HEK293T (cell line): ENCODE measurements at regions not wholly inside any gene's neighbourhood (a gene's known extent, or its start where the extent isn't known, plus 50 kb on each side); places are given as distances from the start of the nearest gene placed in this dataset.

ENCODE experiments used
- CTCF ChIA-PET: fragments of 350-600 bp; formaldehyde crosslinking; extraction: SDS; loops from one replicate; lab custom pipeline; 2021; ENCODE audit warnings: antibody characterized with exemption, inconsistent platforms; lab: Yijun Ruan, JAX
- POLR2A ChIA-PET: fragments of 350-600 bp; formaldehyde crosslinking; extraction: SDS; loops from one replicate; lab custom pipeline; 2020; ENCODE audit warnings: antibody characterized with exemption, inconsistent platforms; lab: Yijun Ruan, JAX
- DNase-seq: peaks from one replicate; pipeline ENCODE4 v3.0.0; 2012; ENCODE audit warnings: mixed read lengths; ENCODE audit errors: extremely low spot score
- ARNT ChIP-seq: fragments of 450-650 bp; IDR thresholded peaks from 2 replicates; pipeline ENCODE4 v1.6.1; 2017; ENCODE audit warnings: mild to moderate bottlenecking
- BHLHE40 ChIP-seq: fragments of 450-650 bp; IDR thresholded peaks from 2 replicates; pipeline ENCODE4 v1.6.1; 2016; ENCODE audit warnings: mild to moderate bottlenecking, moderate library complexity, borderline replicate concordance
- CTBP1 ChIP-seq: fragments of 450-650 bp; IDR thresholded peaks from 2 replicates; pipeline ENCODE4 v1.6.1; 2016; ENCODE audit warnings: borderline replicate concordance
- ELF4 ChIP-seq: fragments of 450-650 bp; IDR thresholded peaks from 2 replicates; pipeline ENCODE4 v1.6.1; 2017; ENCODE audit warnings: antibody characterized with exemption
- FOXA1 ChIP-seq: fragments of 450-650 bp; IDR thresholded peaks from 2 replicates; pipeline ENCODE4 v1.6.1; 2016; ENCODE audit warnings: mild to moderate bottlenecking
- FOXK2 ChIP-seq: fragments of 450-650 bp; IDR thresholded peaks from 2 replicates; pipeline ENCODE4 v1.6.1; 2016; ENCODE audit warnings: mild to moderate bottlenecking
- FOXM1 ChIP-seq: fragments of 450-650 bp; IDR thresholded peaks from 2 replicates; pipeline ENCODE4 v1.6.1; 2017; ENCODE audit warnings: mild to moderate bottlenecking, borderline replicate concordance
- HDGF ChIP-seq: fragments of 450-650 bp; IDR thresholded peaks from 2 replicates; pipeline ENCODE4 v1.6.1; 2017; ENCODE audit warnings: antibody characterized with exemption, borderline replicate concordance
- L3MBTL2 ChIP-seq: fragments of 450-650 bp; conservative IDR thresholded peaks from 2 replicates; pipeline ENCODE4 v1.6.1; 2016; ENCODE audit warnings: mild to moderate bottlenecking
- LEF1 ChIP-seq: fragments of 450-650 bp; IDR thresholded peaks from 2 replicates; pipeline ENCODE4 v1.6.1; 2017; ENCODE audit warnings: mild to moderate bottlenecking, borderline replicate concordance
- NFRKB ChIP-seq: fragments of 450-650 bp; IDR thresholded peaks from 2 replicates; pipeline ENCODE4 v1.6.1; 2016; ENCODE audit warnings: mild to moderate bottlenecking, moderate library complexity
- PKNOX1 ChIP-seq: fragments of 450-650 bp; IDR thresholded peaks from 2 replicates; pipeline ENCODE4 v1.6.1; 2016
- SP1 ChIP-seq: fragments of 450-650 bp; IDR thresholded peaks from 2 replicates; pipeline ENCODE4 v1.6.1; 2017
- SUZ12 ChIP-seq: fragments of 450-650 bp; IDR thresholded peaks from 2 replicates; pipeline ENCODE4 v1.6.1; 2016; ENCODE audit warnings: mild to moderate bottlenecking
- TARDBP ChIP-seq: fragments of 450-650 bp; IDR thresholded peaks from 2 replicates; pipeline ENCODE4 v1.6.1; 2016
- ZNF384 ChIP-seq: fragments of 450-650 bp; IDR thresholded peaks from 2 replicates; pipeline ENCODE4 v1.6.1; 2016

- POLR2A ChIA-PET, result no interaction called here
- CTCF ChIA-PET, result interaction anchor here (0.5 kb wide), 1 partner anchor 28 kb away, joined by 3 read pairs; no protein-coding TSS in a partner anchor
- DNase-seq, result no peak
- no peak for TF ChIP-seq ARNT
- no peak for TF ChIP-seq SP1
- TF ChIP-seq ZNF384, result no peak
- TF ChIP-seq HDGF, result no peak
- no peak for TF ChIP-seq CTBP1
- no peak for TF ChIP-seq L3MBTL2
- no peak for TF ChIP-seq NFRKB
- TF ChIP-seq FOXM1, result no peak
- TF ChIP-seq BHLHE40, result no peak
- no peak for TF ChIP-seq LEF1
- no peak for TF ChIP-seq SUZ12
- TF ChIP-seq TARDBP, result no peak
- TF ChIP-seq FOXA1, result no peak
- no peak for TF ChIP-seq FOXK2
Observed at GRCh38 chr2:56001947-56002346, 78.4 kb upstream of the EFEMP1 start.

- DNase-seq, result no peak
Observed at GRCh38 chr2:56008661-56009431, 85.3 kb upstream of the EFEMP1 start.

GRCh38 chr2:56009758-56010458 lies 86.3 kb upstream of the EFEMP1 start:
- POLR2A ChIA-PET, result no interaction called here
- no peak for TF ChIP-seq PKNOX1
- no peak for TF ChIP-seq CTBP1
- TF ChIP-seq ARNT, result no peak
- TF ChIP-seq BHLHE40, result no peak
- TF ChIP-seq HDGF, result no peak
- no peak for TF ChIP-seq ELF4
- no peak for TF ChIP-seq TARDBP
- DNase-seq, result no peak
- CTCF ChIA-PET, result interaction anchor here (0.7 to 1.0 kb wide), 2 partner anchors 292 to 300 kb away, joined by 3 to 4 read pairs; no protein-coding TSS in a partner anchor

More at GRCh38 chr2:56008661-56009431, 85.3 kb upstream of the EFEMP1 start:
- ChIA-PET CTCF (interaction anchor here (0.7 kb wide), 1 partner anchor 237 kb away, joined by 3 read pairs; no protein-coding TSS in a partner anchor), POLR2A (no interaction called here)
- no peak for TF ChIP-seq FOXM1
- no peak for TF ChIP-seq ELF4
- TF ChIP-seq BHLHE40, result no peak

GRCh38 chr2:56011624-56012023 lies 88.0 kb upstream of the EFEMP1 start:
- POLR2A ChIA-PET, result no interaction called here
- no peak for DNase-seq
- CTCF ChIA-PET, result no interaction called here
- TF ChIP-seq BHLHE40 (no peak), SP1 (no peak), FOXA1 (no peak), PKNOX1 (no peak), ZNF384 (no peak), LEF1 (no peak), ELF4 (no peak)

GRCh38 chr2:56012221-56012765 lies 88.7 kb upstream of the EFEMP1 start:
- ChIA-PET CTCF (no interaction called here), POLR2A (no interaction called here)
- TF ChIP-seq PKNOX1 (no peak), BHLHE40 (no peak), SUZ12 (no peak), FOXM1 (no peak), FOXK2 (no peak), HDGF (no peak), CTBP1 (no peak), L3MBTL2 (no peak), NFRKB (no peak), ZNF384 (no peak), ELF4 (no peak), SP1 (no peak)
- no peak for DNase-seq

GRCh38 chr2:56013475-56013874 lies 89.9 kb upstream of the EFEMP1 start:
- no peak for DNase-seq
- TF ChIP-seq L3MBTL2 (no peak), HDGF (no peak), FOXM1 (no peak), SUZ12 (no peak), LEF1 (no peak), ZNF384 (no peak), ELF4 (no peak), BHLHE40 (no peak), SP1 (no peak), FOXA1 (no peak), NFRKB (no peak), TARDBP (no peak), ARNT (no peak), FOXK2 (no peak), PKNOX1 (no peak), CTBP1 (no peak)
- CTCF ChIA-PET, result no interaction called here
- POLR2A ChIA-PET, result no interaction called here
